HEK293 (cell line): ENCODE measurements at regions not wholly inside any gene's neighbourhood (a gene's known extent, or its start where the extent isn't known, plus 50 kb on each side); places are given as distances from the start of the nearest gene placed in this dataset.

Source experiments
- CTCF ChIA-PET: fragments of 350-600 bp; formaldehyde crosslinking; extraction: SDS; loops from one replicate; lab custom pipeline; 2021; ENCODE audit warnings: antibody characterized with exemption; lab: Yijun Ruan, JAX
- POLR2A ChIA-PET: fragments of 300-600 bp; formaldehyde crosslinking; extraction: SDS; loops from one replicate; lab custom pipeline; 2020; ENCODE audit warnings: antibody characterized with exemption, inconsistent platforms; lab: Yijun Ruan, JAX
- H3K27ac ChIP-seq: fragments of 200-500 bp; sonication (Bioruptor generic); 2 replicates; pipeline ENCODE4 v1.5.1; 2014; ENCODE audit warnings: low read depth, low read length, control low read depth, inconsistent platforms; ENCODE audit errors: extremely low read depth
- H3K36me3 ChIP-seq, 2 experiments: fragments of 200-500 bp in 1 of 2; sonication (Bioruptor generic) in 1 of 2; 1 replicate in 1 of 2; 2 replicates in 1 of 2; pipeline ENCODE4 v1.5.1; 2014 to 2017; ENCODE audit warnings: inconsistent platforms in 2 of 2, low read length in 2 of 2; ENCODE audit not compliant: control insufficient read depth in 2 of 2, insufficient read depth in 1 of 2
- H3K4me1 ChIP-seq: fragments of 200-500 bp; sonication (Bioruptor generic); 2 replicates; pipeline ENCODE4 v1.5.1; 2014; ENCODE audit warnings: mild to moderate bottlenecking, low read length, inconsistent platforms; ENCODE audit not compliant: control insufficient read depth, insufficient read depth
- H3K4me3 ChIP-seq: 2 replicates; pipeline ENCODE4 v1.5.1; 2011; ENCODE audit warnings: low read depth, mild to moderate bottlenecking, control low read depth, low read length, moderate library complexity
- H3K9me3 ChIP-seq: fragments of 200-500 bp; sonication (Bioruptor generic); 2 replicates; pipeline ENCODE4 v1.5.1; 2014; ENCODE audit warnings: low read depth, low read length, inconsistent platforms; ENCODE audit not compliant: control insufficient read depth, insufficient read depth
- BCL11B ChIP-seq: fragments of 450-650 bp; formaldehyde crosslinking; IDR thresholded peaks from 2 replicates; pipeline ENCODE4 v1.5.1; 2016; ENCODE audit warnings: low read depth, missing biosample characterization, missing genetic modification characterization
- CTCF ChIP-seq: fragments of 450-650 bp; formaldehyde crosslinking; IDR thresholded peaks from 2 replicates; pipeline ENCODE4 v1.5.1; 2016; ENCODE audit warnings: missing biosample characterization, missing genetic modification characterization
- HIC1 ChIP-seq: fragments of 450-650 bp; formaldehyde crosslinking; IDR thresholded peaks from 2 replicates; pipeline ENCODE4 v1.5.1; 2016; ENCODE audit warnings: missing biosample characterization, missing genetic modification characterization
- IKZF3 ChIP-seq: fragments of 450-650 bp; IDR thresholded peaks from 2 replicates; pipeline ENCODE4 v1.5.0; 2018; ENCODE audit warnings: missing biosample characterization, mild to moderate bottlenecking, missing genetic modification characterization, moderate library complexity
- KLF8 ChIP-seq: fragments of 450-650 bp; formaldehyde crosslinking; IDR thresholded peaks from 2 replicates; pipeline ENCODE4 v1.5.1; 2016; ENCODE audit warnings: missing biosample characterization, missing genetic modification characterization
- ZBTB6 ChIP-seq: fragments of 450-650 bp; formaldehyde crosslinking; IDR thresholded peaks from 2 replicates; pipeline ENCODE4 v1.5.1; 2017; ENCODE audit warnings: missing biosample characterization, missing genetic modification characterization
- ZBTB8A ChIP-seq: fragments of 450-650 bp; formaldehyde crosslinking; IDR thresholded peaks from 2 replicates; pipeline ENCODE4 v1.5.1; 2016; ENCODE audit warnings: missing biosample characterization, missing genetic modification characterization
- ZNF169 ChIP-seq: fragments of 450-650 bp; formaldehyde crosslinking; IDR thresholded peaks from 2 replicates; pipeline ENCODE4 v1.5.1; 2016; ENCODE audit warnings: missing biosample characterization, missing genetic modification characterization
- ZNF2 ChIP-seq: fragments of 450-650 bp; formaldehyde crosslinking; IDR thresholded peaks from 2 replicates; pipeline ENCODE4 v1.5.1; 2016; ENCODE audit warnings: missing biosample characterization, missing genetic modification characterization
- ZNF311 ChIP-seq: fragments of 450-650 bp; formaldehyde crosslinking; IDR thresholded peaks from 2 replicates; pipeline ENCODE4 v1.5.1; 2017; ENCODE audit warnings: missing biosample characterization, missing genetic modification characterization, borderline replicate concordance
- ZNF449 ChIP-seq: fragments of 450-650 bp; formaldehyde crosslinking; IDR thresholded peaks from 2 replicates; pipeline ENCODE4 v1.5.1; 2017; ENCODE audit warnings: missing biosample characterization, mild to moderate bottlenecking, missing genetic modification characterization, moderate library complexity
- ZNF560 ChIP-seq: fragments of 450-650 bp; formaldehyde crosslinking; IDR thresholded peaks from 2 replicates; pipeline ENCODE4 v1.5.1; 2017; ENCODE audit warnings: missing biosample characterization, missing genetic modification characterization, borderline replicate concordance
- ZNF561 ChIP-seq: fragments of 450-650 bp; IDR thresholded peaks from 2 replicates; pipeline ENCODE4 v1.5.1; 2018; ENCODE audit warnings: missing biosample characterization, missing genetic modification characterization, borderline replicate concordance
- ZNF580 ChIP-seq: fragments of 450-650 bp; formaldehyde crosslinking; IDR thresholded peaks from 2 replicates; pipeline ENCODE4 v1.5.1; 2016; ENCODE audit warnings: missing biosample characterization, missing genetic modification characterization
- ZNF600 ChIP-seq: fragments of 450-650 bp; formaldehyde crosslinking; IDR thresholded peaks from 2 replicates; pipeline ENCODE4 v1.5.1; 2016; ENCODE audit warnings: missing biosample characterization, missing genetic modification characterization
- ZNF621 ChIP-seq: fragments of 450-650 bp; formaldehyde crosslinking; IDR thresholded peaks from 2 replicates; pipeline ENCODE4 v1.5.1; 2017; ENCODE audit warnings: missing biosample characterization, missing genetic modification characterization
- ZNF645 ChIP-seq: fragments of 450-650 bp; formaldehyde crosslinking; IDR thresholded peaks from 2 replicates; pipeline ENCODE4; 2016; ENCODE audit warnings: missing biosample characterization, missing genetic modification characterization
- ZNF654 ChIP-seq: fragments of 450-650 bp; formaldehyde crosslinking; IDR thresholded peaks from 2 replicates; pipeline ENCODE4 v1.5.1; 2016; ENCODE audit warnings: low read depth, missing biosample characterization, missing genetic modification characterization
- ZNF660 ChIP-seq: fragments of 450-650 bp; IDR thresholded peaks from 2 replicates; pipeline ENCODE4 v1.5.1; 2018; ENCODE audit warnings: missing biosample characterization, mild to moderate bottlenecking, missing genetic modification characterization
- ZNF701 ChIP-seq: fragments of 450-650 bp; formaldehyde crosslinking; IDR thresholded peaks from 2 replicates; pipeline ENCODE4 v1.5.1; 2016; ENCODE audit warnings: missing biosample characterization, missing genetic modification characterization
- ZNF747 ChIP-seq: fragments of 450-650 bp; formaldehyde crosslinking; IDR thresholded peaks from 2 replicates; pipeline ENCODE4 v1.5.1; 2016; ENCODE audit warnings: missing biosample characterization, missing genetic modification characterization
- ZSCAN30 ChIP-seq: fragments of 450-650 bp; IDR thresholded peaks from 2 replicates; pipeline ENCODE4 v1.5.1; 2018; ENCODE audit warnings: missing biosample characterization, mild to moderate bottlenecking, missing genetic modification characterization, moderate library complexity
- ZSCAN4 ChIP-seq: fragments of 450-650 bp; formaldehyde crosslinking; IDR thresholded peaks from 2 replicates; pipeline ENCODE4 v1.5.1; 2017; ENCODE audit warnings: missing biosample characterization, missing genetic modification characterization

GRCh38 chr6:134822920-134823709 is 126.8 kb downstream of the ALDH8A1 start:
- Histone ChIP-seq H3K4me3 (no peak overlapping the region), H3K9me3 (no peaks in the 10 kb centered on the region), H3K4me1 (no peaks in the 10 kb centered on the region; the same call in 1 of the 2 replicates), H3K36me3 (no peaks in the 10 kb centered on the region), H3K27ac (no peak overlapping the region)
- ChIA-PET POLR2A (interaction anchor here (0.6 to 1.2 kb wide), 2 partner anchors 131 to 649 kb away, joined by 4 to 6 read pairs; no protein-coding TSS in a partner anchor), CTCF (interaction anchor here (0.5 to 7.1 kb wide), 49 partner anchors 8 to 886 kb away, joined by 3 to 55 read pairs (median 4); no protein-coding TSS in a partner anchor)
- TF ChIP-seq ZNF311 (tag by site-specific recombination) (no peak), ZSCAN4 (tag by site-specific recombination) (no peak), ZBTB6 (tag by site-specific recombination) (peak; percentile 83), ZNF560 (tag by site-specific recombination) (no peak), ZNF449 (tag by site-specific recombination) (peak; percentile 43; the same call in 1 of the 2 replicates), KLF8 (0 out of 2 replicates have a peak, but pooled peaks have one; percentile 32), CTCF (tag by site-specific recombination) (peak; percentile 95), ZNF169 (no peak), ZNF747 (tag by site-specific recombination) (no peak), ZBTB8A (tag by site-specific recombination) (peak; percentile 18; the same call in 1 of the 2 replicates), ZNF654 (tag by site-specific recombination) (peak; percentile 99), ZNF2 (peak; percentile 52; the same call in 1 of the 2 replicates), ZNF600 (tag by site-specific recombination) (peak; percentile 18; the same call in 1 of the 2 replicates), ZNF580 (tag by site-specific recombination) (peak; percentile 92), ZNF561 (tag by site-specific recombination) (0 out of 2 replicates have a peak, but pooled peaks have one; percentile 26), ZNF645 (tag by site-specific recombination) (no peak), ZSCAN30 (tag by site-specific recombination) (peak; percentile 77), IKZF3 (tag by site-specific recombination) (0 out of 2 replicates have a peak, but pooled peaks have one; percentile 46), ZNF701 (tag by site-specific recombination) (no peak), ZNF621 (tag by site-specific recombination) (no peak), HIC1 (no peak), ZNF660 (peak; percentile 87), BCL11B (tag by site-specific recombination) (0 out of 2 replicates have a peak, but pooled peaks have one; percentile 47)
